GM04503 (cell line): ENCODE measurements at regions not wholly inside any gene's neighbourhood (a gene's known extent, or its start where the extent isn't known, plus 50 kb on each side); places are given as distances from the start of the nearest gene placed in this dataset.

Experiments used
- DNase-seq: peaks from one replicate; pipeline ENCODE4 v3.0.0-alpha.2; 2012; ENCODE audit warnings: low read depth

- no peak for DNase-seq
Observed at GRCh38 chr22:34430386-34430785, 510.1 kb upstream of the LARGE1 start.

- no peak for DNase-seq
Observed at GRCh38 chr22:34434371-34434770, 514.1 kb upstream of the LARGE1 start.

GRCh38 chr22:34437140-34437539 lies 516.9 kb upstream of the LARGE1 start:
- no peak for DNase-seq

GRCh38 chr22:34454598-34454997 lies 534.3 kb upstream of the LARGE1 start:
- no peak for DNase-seq

DNA sequence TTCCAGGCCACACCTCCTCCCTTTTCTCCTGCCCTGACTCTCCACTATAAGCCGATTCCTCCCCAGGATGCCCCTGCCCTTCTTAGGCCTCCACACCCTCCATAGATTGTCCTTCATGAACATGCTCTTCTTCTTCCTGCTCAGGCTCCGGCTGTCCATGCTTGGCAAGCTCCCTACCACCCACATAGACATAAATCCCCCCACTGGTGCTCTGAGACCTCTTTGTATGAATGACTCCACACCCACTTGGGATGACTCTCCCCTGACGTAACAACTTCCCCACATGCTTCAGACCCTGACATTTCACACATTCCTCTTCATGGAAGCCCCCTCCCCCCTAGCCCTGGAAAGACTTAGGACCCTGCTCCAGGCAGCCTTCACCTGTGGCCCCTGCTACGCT lies 542.5 kb upstream of the LARGE1 start:
- DNase-seq = no peak

DNA sequence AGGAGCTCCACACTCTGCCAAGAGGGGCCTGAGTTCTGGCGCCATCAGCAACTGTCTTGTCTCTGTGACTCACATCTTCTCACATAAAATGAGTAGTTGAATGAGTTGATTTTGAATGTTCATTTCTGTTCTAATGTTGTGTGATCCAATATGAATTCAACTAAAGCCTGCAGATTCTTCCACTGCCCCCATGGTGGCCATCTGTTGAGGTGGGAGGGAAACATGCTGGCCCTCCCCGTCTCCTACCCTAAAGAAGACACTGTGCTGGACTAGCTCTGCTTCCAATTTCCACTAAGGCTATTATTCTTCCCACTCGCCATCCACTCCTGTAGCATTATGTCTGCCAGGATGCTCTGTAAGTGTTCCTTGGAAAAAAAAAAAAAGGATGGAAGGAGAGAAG lies 555.6 kb upstream of the LARGE1 start:
- no peak for DNase-seq

GRCh38 chr22:34476762-34477161 lies 556.5 kb upstream of the LARGE1 start:
- no peak for DNase-seq

GRCh38 chr22:34481090-34481489 lies 560.8 kb upstream of the LARGE1 start:
- DNase-seq = no peak

DNA sequence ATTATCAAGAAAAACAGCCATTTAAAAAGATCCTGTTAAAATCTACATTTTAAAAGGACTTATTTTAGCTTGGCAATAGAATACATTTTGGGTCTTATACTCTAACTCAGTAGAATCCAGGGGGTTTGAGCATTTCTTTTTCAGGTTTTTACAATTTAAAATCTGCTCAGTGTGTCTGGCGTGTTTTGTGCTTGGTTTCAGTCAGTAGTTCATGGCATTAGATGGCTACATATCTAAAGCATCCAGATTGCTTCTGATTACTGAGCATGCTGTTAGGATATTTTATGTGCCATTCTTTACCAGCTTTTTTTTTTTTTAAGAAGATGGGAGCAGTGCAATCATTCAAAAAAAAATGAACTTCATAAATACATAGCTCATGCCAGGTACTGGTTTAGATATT lies 566.1 kb upstream of the LARGE1 start:
- DNase-seq = no peak

DNA sequence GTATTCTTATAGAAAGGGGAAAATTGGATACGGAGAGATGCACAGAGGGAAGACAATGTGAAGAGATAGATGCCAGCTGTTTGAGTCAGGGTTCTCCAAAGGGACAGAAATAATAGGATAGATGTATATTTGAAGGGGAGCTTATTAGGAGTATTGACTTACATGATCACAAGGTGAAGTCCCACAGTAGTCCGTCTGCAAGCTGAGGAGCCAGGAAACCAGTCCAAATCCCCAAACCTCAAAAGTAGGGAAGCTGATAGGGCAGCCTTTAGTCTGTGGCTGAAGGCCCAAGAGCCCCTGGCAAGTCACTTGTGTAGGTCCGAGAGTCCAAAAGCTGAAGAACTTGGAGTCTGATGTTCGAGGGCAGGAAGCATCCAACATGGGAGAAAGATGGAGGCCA lies 569.6 kb upstream of the LARGE1 start:
- no peak for DNase-seq

GRCh38 chr22:34490886-34491285 lies 570.6 kb upstream of the LARGE1 start:
- DNase-seq = no peak

DNA sequence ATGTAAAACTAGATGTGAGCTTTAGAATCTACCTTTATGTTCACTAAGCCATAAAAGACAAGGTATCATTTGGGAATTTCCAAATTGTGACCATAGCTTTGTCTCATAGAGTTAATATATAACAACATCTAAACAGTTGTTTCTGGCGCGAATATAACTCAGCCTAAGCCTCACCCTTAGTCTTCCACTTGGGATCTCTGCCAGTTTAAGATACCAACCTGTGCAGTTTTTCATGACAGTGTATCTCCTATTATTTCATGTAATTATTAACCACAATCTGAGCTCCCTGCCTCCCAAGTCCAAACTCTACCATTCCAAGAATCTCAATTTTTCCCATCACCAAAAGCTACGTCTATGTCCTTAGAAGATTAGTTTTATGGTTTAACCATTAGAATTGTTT lies 572.5 kb upstream of the ISX start:
- no peak for DNase-seq

GRCh38 chr22:34501366-34501965 lies 564.5 kb upstream of the ISX start:
- no peak for DNase-seq

DNA sequence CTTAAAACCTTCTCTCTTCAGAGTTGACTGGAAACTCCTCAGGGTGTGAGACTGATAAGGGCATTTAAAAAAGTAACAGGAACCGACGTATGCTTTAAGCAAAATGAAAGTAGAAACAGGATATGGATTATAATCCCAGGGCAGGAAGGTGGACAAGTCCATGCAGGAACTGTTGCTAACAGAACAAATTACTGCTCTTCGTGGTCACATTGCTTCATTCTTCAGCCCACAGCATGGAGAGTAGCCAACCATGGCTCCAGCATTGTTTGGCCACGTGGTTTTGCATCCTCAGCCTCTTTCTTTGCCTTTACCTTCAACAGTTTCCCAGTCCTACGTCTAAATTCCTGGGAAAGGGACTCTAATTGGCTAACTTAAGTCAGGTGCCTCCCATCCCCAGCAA lies 563.1 kb upstream of the ISX start:
- no peak for DNase-seq

- no peak for DNase-seq
Observed at GRCh38 chr22:34508797-34509196, 557.2 kb upstream of the ISX start.

- no peak for DNase-seq
Observed at GRCh38 chr22:34526681-34527080, 539.3 kb upstream of the ISX start.

GRCh38 chr22:34534101-34534500 lies 531.9 kb upstream of the ISX start:
- DNase-seq = no peak

DNA sequence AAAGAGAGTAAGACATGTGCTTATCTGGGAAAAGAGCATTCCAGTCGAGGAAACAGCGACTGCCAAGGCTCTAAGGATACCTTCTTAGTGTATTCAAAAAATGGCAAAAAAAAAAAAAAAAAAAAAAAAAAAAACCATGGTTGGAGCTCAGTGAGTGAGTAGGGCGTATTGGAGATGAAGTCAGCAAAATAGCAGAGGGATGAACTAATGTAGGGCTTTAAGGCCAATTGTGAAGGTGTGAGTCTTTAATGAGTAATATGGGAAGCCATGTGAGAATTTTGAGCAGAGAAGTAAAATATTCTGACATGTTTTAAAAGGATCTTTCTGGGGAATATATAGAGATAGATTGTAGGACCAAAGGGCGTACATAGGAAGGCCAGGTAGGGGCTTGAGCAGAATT lies 498.6 kb upstream of the ISX start:
- DNase-seq = no peak

DNA sequence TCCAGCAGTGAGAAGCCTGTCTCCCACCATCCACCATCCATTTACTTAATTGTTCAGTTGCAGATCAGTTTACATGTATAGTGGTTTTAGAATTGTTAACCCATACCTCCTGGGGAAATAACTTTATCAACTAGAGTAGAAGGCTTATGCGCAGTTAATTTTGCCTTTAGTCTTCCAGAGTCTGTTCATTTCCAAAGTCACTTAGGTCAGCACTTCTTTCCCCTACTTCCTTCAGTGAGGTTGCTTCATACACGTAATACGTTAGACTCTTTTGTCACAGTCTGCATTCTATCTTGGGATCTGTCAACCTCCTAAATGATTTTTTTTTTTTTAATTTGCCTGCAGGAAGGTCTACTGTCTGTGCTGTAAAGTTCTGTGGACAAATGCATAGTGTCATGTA lies 495.6 kb upstream of the ISX start:
- DNase-seq = no peak

DNA sequence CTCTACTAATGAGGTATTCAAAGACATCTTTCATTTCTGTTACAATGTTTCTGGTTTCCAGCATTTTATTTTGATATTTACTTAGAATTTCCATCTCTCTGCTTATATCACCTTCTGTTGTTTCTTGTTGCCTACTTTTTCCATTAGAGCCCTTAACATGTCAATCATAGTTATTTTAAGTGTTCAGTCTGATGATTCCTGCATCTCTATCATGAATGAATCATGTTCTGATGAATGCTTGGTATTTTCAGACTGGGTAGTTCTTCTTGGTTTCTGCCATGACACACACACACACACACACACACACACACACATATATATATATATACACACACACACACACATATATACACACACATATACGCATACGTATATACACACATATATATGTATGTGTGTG lies 486.4 kb upstream of the ISX start:
- DNase-seq = no peak

DNA sequence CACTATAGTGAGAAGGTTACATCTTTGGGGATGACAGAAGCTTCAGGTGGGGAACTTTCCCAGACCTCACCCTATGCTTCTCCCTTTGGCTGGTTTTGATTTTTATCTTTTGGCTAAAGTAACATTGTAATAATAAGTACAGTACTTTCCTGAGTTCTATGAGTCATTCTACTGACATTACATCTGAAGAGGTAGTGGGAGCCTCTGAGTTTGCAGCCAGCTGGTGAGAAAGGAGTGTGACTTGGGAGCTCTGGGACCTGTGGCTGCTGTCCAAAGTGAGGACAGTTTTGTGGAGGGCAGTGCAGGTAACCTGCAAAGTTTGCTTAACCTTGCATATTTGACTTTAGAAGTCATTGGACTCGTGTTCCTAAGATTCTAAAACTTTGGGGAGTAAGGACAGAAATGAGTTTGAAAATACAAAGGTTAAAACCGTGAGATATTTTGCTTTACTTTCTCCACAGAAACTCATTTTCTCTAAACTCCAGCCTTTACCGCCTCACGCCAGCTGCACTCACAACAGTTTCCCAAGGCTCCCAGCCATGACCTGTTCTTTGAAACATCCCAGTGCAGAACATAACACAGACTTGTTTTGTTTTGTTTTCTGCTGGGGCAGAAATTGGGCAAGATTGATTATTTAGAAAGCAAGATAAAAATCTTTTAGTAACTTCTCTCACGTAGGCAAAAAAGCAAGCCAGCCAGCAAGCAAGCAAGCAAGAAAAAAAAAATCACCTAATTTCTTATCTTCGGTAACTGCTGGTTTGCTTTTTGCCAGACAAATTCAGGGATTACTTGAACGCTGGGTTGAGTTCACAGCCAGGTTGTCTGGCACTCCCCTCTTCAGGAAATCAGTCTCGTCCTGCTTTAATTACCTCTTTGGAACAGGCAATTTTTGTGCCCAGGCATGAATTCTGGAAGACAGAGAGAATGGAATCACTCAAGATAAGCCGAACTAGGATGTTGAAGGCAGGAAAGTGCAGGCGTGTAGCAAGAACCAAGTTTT lies 478.3 kb upstream of the ISX start:
- DNase-seq = no peak

DNA sequence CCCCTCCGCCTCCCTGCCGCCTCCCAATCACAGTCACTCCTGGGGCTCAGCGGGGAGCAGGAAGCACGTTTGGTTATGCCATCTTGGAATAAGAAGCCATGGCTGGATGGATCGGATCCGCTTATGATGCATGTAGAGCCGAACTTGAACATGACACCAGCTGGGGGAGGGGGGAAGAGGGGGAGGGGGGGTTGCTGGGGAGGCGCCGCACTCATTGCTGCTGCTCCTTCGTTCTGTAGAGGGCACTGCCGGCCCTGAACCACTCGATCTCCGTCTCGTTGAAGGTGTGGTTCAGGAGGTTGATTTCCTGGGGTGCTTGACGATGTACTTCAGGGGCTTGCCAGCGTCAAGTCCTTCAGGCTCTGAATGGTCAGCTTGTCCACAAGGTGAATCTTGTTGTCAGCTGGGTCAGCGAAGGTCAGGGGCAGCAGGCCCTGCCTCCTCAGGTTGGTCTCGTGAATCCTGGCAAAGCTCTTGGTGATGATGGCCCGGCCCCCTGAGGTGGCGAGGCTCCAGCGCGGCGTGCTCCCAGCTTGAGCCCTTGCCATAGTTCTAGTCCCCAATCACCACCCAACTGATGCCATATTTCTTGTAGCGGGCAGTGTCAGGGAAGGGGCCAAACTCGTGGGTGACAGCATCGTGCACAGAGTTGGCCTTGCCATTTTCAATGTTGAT lies 476.9 kb upstream of the ISX start:
- DNase-seq = no peak

GRCh38 chr22:34592123-34592740 lies 473.7 kb upstream of the ISX start:
- DNase-seq = no peak
